Activated T-cell treated with anti-CD3 and anti-CD28 coated beads, Interleukin-2, amount 50 U/mL, for 4 hours (primary cell): ENCODE measurements at regions not wholly inside any gene's neighbourhood (a gene's known extent, or its start where the extent isn't known, plus 50 kb on each side); places are given as distances from the start of the nearest gene placed in this dataset.
"Not testable (repeated sequence)": the region's sequence is repeated elsewhere in the genome, so short reads cannot be mapped to it uniquely, and the experiment has no call there.

Experiments
- ATAC-seq, 2 donors: fragments of 200-7000 bp; cut with Tn5 transposase; one replicate each; pipeline ENCODE4 v1.10.0; 2021
- DNase-seq: peaks from one replicate; pipeline ENCODE4 v3.0.0-alpha.2; 2020
- H3K27me3 Mint-ChIP-seq: one replicate; pipeline ENCODE4 v1.8.0; 2021; ENCODE audit warnings: low read depth, mixed read lengths
- H3K36me3 Mint-ChIP-seq: one replicate; pipeline ENCODE4 v1.8.0; 2022; ENCODE audit warnings: mixed read lengths; ENCODE audit not compliant: insufficient read depth
- H3K4me1 Mint-ChIP-seq: one replicate; pipeline ENCODE4 v1.8.0; 2021; ENCODE audit warnings: low read depth, mixed read lengths
- H3K4me3 Mint-ChIP-seq: one replicate; pipeline ENCODE4 v1.8.0; 2021; ENCODE audit warnings: mild to moderate bottlenecking, moderate library complexity, mixed read lengths
- H3K9me3 Mint-ChIP-seq: one replicate; pipeline ENCODE4 v1.8.0; 2021; ENCODE audit warnings: mixed read lengths

DNA sequence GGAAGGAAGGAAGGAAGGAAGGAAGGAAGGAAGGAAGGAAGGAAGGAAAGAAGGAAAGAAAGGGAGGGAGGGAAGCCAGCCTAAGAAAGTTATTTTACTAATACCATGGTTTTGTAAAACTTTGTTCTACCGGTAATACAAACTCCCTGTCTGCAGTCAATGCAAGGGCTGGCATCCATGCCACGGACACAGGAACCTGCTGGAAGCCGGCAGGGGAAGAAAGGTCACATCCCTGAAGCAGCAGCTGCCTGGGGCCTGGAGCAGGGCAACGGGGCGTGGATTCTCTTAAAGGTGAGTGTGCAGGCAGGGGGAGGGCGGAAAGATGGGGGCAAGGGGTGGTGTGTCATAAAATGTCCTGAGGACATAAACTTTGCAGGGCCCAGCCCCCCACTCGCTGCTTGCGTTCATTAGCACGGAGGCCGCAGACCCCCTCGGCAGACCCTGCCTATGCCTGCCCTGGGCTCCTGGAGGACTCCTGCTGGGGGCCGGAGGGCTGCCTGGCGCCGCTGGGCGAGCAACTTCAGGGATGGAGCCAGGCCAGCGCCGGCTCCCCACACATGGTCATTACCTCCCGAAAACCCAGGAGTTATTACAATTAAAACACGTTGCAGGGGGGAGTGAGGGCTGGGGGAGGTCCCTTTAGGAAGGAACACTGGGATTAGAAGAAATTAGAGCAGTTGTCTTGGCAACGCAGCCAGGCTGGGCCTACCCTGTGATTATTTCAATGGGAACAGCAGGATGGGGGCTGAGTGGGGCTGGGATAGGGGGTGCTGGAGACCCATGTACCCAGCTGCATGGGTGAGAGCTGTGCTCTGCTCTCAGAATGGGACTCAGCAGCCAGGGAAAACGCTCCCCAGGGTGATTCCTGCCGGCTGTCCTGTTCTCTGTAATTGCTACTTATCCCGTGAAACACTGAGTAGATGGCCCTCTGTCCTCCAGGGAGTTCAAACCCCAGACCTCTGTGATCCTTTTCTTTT is 257.9 kb downstream of the SOX9 start:
- Mint-ChIP-seq H3K27me3 (peaks cover 2% of the 10 kb centered on the region), H3K9me3 (no peaks in the 10 kb centered on the region), H3K4me3 (no peak overlapping the region), H3K36me3 (no peaks in the 10 kb centered on the region), H3K4me1 (no peaks in the 10 kb centered on the region)
- ATAC-seq (no peak), DNase-seq (no peak)

DNA sequence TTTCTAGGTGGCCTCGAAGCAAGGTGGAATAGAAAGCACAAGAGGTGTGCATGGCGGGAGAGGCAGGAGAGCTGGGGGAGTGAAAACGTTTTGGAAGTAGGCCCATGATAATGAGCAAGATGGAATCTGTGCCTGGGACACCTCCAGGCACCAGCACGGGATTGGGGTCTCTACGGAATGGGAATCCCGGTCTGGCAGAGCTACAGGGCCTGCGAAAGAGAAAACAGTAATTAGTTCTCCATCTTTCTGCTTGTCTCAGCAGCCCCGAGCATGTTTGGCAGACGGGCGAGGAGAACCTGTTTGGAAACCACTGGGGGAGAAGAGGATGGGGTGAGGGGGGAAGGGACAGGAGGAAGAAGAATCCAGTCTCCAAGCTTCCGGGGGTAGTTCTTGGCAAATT is 258.7 kb downstream of the SOX9 start:
- Mint-ChIP-seq H3K36me3 (no peaks in the 10 kb centered on the region), H3K27me3 (peaks cover 2% of the 10 kb centered on the region), H3K4me1 (no peaks in the 10 kb centered on the region), H3K9me3 (no peaks in the 10 kb centered on the region), H3K4me3 (no peak overlapping the region)
- DNase-seq = no peak
- no peak for ATAC-seq

DNA sequence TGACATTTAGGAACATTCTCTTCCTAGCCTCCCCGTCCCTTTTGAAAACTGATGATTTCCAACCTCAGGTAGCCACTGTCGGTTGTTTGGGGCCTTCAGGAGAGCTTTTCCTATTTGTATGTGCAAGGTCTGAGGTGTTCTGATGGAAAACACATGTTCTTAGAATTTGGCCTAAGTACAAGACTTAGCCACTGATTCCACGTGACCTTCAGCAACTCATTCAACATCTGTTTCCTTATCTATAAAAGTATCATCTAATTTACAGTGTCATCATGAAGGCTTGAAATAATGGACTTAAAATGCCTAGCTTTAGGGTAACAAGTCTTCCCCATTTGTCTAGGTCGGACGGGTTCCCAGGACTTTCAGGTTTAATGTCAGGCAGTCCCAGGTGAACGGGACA is 259.3 kb downstream of the SOX9 start:
- no peak for DNase-seq
- Mint-ChIP-seq H3K4me1 (no peaks in the 10 kb centered on the region), H3K4me3 (no peak overlapping the region), H3K27me3 (peaks cover 2% of the 10 kb centered on the region), H3K36me3 (no peaks in the 10 kb centered on the region), H3K9me3 (no peaks in the 10 kb centered on the region)
- no peak for ATAC-seq

DNA sequence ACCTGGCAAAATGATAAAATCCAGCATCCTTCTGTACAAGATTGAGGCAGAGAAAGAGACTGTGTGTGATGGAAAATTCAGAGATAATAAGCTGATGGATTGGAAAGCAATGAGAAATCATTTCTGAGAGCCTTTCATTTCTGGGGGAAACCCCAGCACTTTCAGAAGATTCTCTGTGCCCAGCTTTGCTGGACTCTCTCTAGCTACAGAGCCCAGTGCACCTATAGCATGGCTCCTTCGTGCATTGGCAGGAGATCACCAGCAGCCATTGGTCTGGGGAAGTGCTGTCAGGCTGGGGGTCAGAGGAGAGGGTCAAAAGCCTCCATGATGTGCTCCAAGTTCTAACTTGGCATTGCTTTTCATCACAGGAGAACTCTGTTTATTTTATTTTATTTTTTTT is 259.9 kb downstream of the SOX9 start:
- Mint-ChIP-seq H3K27me3 (peaks cover 2% of the 10 kb centered on the region), H3K4me1 (no peaks in the 10 kb centered on the region), H3K36me3 (no peaks in the 10 kb centered on the region), H3K9me3 (no peaks in the 10 kb centered on the region), H3K4me3 (no peak overlapping the region)
- ATAC-seq (no peak), DNase-seq (no peak)

DNA sequence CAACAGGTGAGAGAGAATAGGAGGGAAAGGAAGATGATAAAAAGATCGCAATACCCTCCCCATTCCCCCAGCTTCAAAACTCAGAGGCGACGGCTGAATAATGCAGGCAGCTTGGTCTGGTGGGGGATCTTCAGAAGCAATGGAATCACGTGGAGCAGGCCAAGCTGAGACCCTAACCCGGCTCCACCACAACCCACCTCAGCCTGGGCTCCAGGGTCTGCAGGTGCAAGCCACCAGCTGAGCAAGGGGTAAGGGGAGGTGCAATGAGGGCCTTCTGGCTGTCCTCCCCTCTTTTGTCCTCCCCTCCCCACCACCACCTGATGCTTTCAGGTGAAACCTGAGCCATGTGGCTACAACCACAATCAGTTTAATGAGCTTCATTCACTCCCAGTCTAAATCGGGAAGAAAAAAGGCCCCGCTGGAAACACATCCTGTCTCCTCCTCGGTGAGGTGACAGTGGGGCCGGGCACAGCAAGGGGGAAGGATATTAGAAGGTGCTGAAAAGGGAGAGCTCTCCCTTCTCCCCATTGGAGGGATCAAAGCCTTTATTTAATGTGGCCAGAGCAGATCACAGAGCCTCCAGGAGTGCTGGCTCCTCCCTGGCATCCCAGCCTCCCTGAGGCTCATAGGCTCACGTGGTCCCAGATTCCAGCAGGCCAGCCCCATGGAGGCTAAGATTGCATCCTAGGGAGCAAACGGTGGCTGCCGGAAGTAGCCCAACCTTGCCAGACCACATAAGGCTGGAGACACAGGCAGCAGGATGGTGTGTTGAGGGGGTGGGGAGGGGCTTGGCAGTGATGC is 261.0 kb downstream of the SOX9 start:
- Mint-ChIP-seq H3K9me3 (no peaks in the 10 kb centered on the region), H3K4me3 (no peak overlapping the region), H3K4me1 (no peaks in the 10 kb centered on the region), H3K36me3 (no peaks in the 10 kb centered on the region), H3K27me3 (peaks cover 2% of the 10 kb centered on the region)
- ATAC-seq = no peak
- no peak for DNase-seq

GRCh38 chr17:72382971-72383722 is 262.3 kb downstream of the SOX9 start:
- ATAC-seq = no peak
- H3K4me3 Mint-ChIP-seq = no peak overlapping the region
- H3K9me3 Mint-ChIP-seq = no peaks in the 10 kb centered on the region

GRCh38 chr17:72385475-72385874 is 264.7 kb downstream of the SOX9 start:
- no peak for ATAC-seq
- DNase-seq = no peak
- H3K36me3 Mint-ChIP-seq = no peaks in the 10 kb centered on the region
- no peaks in the 10 kb centered on the region for H3K4me1 Mint-ChIP-seq
- no peaks in the 10 kb centered on the region for H3K9me3 Mint-ChIP-seq
- peaks cover 2% of the 10 kb centered on the region for H3K27me3 Mint-ChIP-seq
- no peak overlapping the region for H3K4me3 Mint-ChIP-seq

More at GRCh38 chr17:72382971-72383722, 262.3 kb downstream of the SOX9 start:
- DNase-seq = no peak
- Mint-ChIP-seq H3K27me3 (peaks cover 2% of the 10 kb centered on the region), H3K36me3 (no peaks in the 10 kb centered on the region), H3K4me1 (no peaks in the 10 kb centered on the region)

- not testable (repeated sequence) for H3K4me1 Mint-ChIP-seq, H3K4me3 Mint-ChIP-seq, H3K9me3 Mint-ChIP-seq, DNase-seq, H3K36me3 Mint-ChIP-seq, H3K27me3 Mint-ChIP-seq, ATAC-seq
Measured at GRCh38 chr17:72386173-72386572, 265.4 kb downstream of the SOX9 start.

DNA sequence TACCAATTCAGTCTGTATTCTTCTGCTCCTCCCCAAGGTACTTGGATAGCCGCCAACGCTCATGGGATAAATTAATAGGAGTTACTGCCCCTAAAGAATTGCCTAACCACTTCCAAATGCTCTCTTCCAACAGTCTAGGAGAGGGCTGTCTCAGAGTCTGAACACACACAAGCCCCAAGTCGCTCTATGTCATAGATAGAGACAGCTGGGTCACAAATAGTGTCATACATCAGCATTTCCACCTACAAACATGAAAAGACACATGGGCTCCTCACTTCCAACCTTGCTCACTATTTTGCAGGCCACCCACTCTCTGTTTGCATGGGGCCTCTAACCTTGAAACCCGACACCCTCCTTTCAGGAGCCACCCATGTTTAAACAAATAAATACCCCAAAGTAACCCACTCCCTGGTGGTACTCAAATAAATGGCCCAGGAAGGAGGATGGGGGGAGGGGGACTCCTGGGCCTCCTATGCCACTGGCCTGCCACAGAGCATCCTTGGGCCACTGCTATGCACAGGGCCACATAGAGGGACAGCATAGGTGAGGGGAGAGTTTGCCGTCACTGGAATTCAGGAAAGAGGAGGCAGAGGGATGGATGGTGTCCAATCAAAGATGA is 265.9 kb downstream of the SOX9 start:
- Mint-ChIP-seq H3K9me3 (no peaks in the 10 kb centered on the region), H3K4me3 (no peak overlapping the region), H3K27me3 (no peaks in the 10 kb centered on the region), H3K4me1 (no peaks in the 10 kb centered on the region), H3K36me3 (no peaks in the 10 kb centered on the region)
- no peak for DNase-seq
- ATAC-seq = no peak

DNA sequence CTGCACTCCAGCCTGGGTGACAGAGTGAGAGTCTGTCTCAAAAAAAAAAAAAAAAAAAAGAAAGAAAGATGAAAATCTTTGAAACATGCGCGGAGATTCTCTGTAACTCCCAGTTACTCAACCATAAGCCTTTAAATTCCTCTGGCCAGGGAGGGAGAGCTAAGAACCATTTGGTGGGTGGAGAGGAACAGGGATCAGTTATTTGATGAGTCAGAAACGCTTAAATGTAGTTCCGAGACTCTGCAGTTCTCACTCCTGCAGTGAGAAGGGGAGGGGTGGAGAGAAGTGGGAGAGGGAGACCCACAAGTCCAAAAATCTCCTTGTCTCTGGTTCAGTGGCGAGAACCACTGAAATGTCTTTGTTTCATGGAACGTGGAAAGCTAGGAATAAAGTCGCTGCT is 266.7 kb downstream of the SOX9 start:
- DNase-seq (no peak), ATAC-seq (no peak)
- Mint-ChIP-seq H3K27me3 (no peaks in the 10 kb centered on the region), H3K4me3 (no peak overlapping the region), H3K9me3 (no peaks in the 10 kb centered on the region), H3K4me1 (no peaks in the 10 kb centered on the region), H3K36me3 (no peaks in the 10 kb centered on the region)

DNA sequence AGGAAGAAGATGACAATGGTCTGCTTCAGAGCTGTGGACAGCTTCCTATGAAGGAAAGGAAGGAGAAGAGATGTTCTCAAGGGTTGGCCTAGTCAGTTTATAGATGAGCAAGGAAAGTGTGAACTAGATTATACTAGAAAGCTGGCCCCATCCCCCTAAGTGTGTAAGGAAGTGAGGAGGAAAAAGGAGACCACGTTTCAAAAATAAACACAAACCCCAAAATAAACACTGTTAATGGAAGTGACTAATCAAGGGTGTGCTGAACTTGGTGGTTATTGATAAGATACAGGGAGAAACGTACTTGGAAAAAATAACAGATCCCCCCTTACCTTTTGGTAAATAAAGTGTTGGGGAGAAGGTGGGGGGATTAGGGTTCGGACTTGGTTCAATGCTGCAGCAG is 267.1 kb downstream of the SOX9 start:
- DNase-seq (no peak), ATAC-seq (no peak)
- H3K36me3 Mint-ChIP-seq = no peaks in the 10 kb centered on the region
- no peaks in the 10 kb centered on the region for H3K4me1 Mint-ChIP-seq
- H3K4me3 Mint-ChIP-seq = no peak overlapping the region
- no peaks in the 10 kb centered on the region for H3K27me3 Mint-ChIP-seq
- H3K9me3 Mint-ChIP-seq = no peaks in the 10 kb centered on the region

GRCh38 chr17:72388765-72389473 is 268.1 kb downstream of the SOX9 start:
- Mint-ChIP-seq H3K9me3 (no peaks in the 10 kb centered on the region), H3K4me1 (no peaks in the 10 kb centered on the region), H3K4me3 (no peak overlapping the region), H3K27me3 (no peaks in the 10 kb centered on the region), H3K36me3 (no peaks in the 10 kb centered on the region)
- ATAC-seq (no peak), DNase-seq (no peak)

DNA sequence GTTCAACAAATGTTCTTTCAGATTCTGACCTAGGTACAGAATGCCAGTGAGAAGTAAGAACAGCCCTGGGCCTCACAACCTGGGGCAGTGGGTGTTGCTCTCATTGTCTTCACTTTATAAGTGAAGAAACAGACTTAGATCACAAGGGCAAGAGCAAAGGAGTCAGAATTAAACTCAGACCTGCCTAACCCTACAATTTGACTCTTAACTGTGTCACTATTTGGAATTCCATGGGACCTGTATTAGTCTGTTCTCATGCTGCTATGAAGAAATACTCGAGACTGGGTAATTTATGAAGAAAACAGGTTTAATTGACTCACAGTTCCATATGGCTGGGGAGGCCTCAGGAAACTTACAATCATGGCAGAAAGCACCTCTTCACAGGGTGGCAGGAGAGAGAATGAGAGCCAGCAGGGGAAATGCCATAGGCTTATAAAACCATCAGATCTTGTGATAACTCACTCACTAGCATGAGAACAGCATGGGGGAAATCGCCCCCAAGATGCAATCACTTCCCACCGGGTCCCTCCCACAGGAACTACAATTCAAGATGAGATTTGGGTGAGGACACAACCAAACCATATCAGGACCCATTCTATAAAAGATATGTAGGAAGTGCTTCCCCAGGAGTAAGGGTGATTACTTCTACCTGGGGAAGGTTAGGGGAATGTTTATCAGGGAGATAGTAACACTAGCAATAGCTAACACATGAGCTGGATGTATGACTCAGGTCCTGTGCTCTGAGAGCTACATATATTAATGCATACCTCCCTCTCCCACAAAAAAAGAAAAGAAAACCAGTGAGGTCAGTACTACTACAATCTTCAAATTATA is 270.1 kb downstream of the SOX9 start:
- Mint-ChIP-seq H3K4me1 (no peaks in the 10 kb centered on the region), H3K36me3 (no peaks in the 10 kb centered on the region), H3K27me3 (no peaks in the 10 kb centered on the region), H3K4me3 (no peak overlapping the region), H3K9me3 (no peaks in the 10 kb centered on the region)
- ATAC-seq (no peak), DNase-seq (no peak)
